ENCODE measurements at regions not wholly inside any gene's neighbourhood (a gene's known extent, or its start where the extent isn't known, plus 50 kb on each side); places are given as distances from the start of the nearest gene placed in this dataset.

DNA sequence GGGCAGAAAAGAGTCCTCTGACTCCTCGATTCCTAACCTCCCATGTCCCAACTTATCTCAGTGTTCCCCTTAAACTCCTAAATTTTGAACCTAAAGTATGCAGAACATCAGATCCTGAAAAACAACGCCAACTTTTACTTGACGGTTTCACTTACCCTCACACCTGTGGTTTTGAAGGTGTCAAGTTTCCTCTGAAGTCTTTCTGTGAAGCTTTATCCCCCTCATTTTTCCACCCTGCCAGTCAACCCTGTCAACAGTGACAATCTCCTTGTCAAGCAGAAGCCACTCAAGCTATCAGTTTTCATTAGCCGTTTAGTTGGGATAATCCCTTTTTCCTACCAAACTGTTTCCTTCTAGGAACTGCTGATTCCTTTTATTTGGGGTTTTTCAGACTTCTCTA lies 245.4 kb upstream of the PREP start:
- TF ChIP-seq, protein P1, sequence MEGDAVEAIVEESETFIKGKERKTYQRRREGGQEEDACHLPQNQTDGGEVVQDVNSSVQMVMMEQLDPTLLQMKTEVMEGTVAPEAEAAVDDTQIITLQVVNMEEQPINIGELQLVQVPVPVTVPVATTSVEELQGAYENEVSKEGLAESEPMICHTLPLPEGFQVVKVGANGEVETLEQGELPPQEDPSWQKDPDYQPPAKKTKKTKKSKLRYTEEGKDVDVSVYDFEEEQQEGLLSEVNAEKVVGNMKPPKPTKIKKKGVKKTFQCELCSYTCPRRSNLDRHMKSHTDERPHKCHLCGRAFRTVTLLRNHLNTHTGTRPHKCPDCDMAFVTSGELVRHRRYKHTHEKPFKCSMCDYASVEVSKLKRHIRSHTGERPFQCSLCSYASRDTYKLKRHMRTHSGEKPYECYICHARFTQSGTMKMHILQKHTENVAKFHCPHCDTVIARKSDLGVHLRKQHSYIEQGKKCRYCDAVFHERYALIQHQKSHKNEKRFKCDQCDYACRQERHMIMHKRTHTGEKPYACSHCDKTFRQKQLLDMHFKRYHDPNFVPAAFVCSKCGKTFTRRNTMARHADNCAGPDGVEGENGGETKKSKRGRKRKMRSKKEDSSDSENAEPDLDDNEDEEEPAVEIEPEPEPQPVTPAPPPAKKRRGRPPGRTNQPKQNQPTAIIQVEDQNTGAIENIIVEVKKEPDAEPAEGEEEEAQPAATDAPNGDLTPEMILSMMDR (IDR thresholded peaks at IDR 0.05; ENCODE audit: low read depth, low read length, missing input control), result no peak
- TF ChIP-seq, protein P2, sequence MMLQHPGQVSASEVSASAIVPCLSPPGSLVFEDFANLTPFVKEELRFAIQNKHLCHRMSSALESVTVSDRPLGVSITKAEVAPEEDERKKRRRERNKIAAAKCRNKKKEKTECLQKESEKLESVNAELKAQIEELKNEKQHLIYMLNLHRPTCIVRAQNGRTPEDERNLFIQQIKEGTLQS (IDR thresholded peaks at IDR 0.05), result no peak
- TF ChIP-seq JUND (IDR thresholded peaks at IDR 0.05) (no peak), RAD21 (IDR thresholded peaks at IDR 0.05) (no peak), FOXA1 (IDR thresholded peaks at IDR 0.05) (no peak), GABPA (IDR thresholded peaks at IDR 0.05 in 1 of 2, conservative IDR thresholded peaks at IDR 0.05 in 1 of 2) (no peak), TAF1 (conservative IDR thresholded peaks at IDR 0.05) (no peak)
- TF ChIP-seq, protein P3, sequence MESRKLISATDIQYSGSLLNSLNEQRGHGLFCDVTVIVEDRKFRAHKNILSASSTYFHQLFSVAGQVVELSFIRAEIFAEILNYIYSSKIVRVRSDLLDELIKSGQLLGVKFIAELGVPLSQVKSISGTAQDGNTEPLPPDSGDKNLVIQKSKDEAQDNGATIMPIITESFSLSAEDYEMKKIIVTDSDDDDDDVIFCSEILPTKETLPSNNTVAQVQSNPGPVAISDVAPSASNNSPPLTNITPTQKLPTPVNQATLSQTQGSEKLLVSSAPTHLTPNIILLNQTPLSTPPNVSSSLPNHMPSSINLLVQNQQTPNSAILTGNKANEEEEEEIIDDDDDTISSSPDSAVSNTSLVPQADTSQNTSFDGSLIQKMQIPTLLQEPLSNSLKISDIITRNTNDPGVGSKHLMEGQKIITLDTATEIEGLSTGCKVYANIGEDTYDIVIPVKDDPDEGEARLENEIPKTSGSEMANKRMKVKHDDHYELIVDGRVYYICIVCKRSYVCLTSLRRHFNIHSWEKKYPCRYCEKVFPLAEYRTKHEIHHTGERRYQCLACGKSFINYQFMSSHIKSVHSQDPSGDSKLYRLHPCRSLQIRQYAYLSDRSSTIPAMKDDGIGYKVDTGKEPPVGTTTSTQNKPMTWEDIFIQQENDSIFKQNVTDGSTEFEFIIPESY (IDR thresholded peaks at IDR 0.05), result no peak
- TF ChIP-seq, protein P4, sequence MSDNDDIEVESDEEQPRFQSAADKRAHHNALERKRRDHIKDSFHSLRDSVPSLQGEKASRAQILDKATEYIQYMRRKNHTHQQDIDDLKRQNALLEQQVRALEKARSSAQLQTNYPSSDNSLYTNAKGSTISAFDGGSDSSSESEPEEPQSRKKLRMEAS (IDR thresholded peaks at IDR 0.05), result no peak
- TF ChIP-seq, protein P5, sequence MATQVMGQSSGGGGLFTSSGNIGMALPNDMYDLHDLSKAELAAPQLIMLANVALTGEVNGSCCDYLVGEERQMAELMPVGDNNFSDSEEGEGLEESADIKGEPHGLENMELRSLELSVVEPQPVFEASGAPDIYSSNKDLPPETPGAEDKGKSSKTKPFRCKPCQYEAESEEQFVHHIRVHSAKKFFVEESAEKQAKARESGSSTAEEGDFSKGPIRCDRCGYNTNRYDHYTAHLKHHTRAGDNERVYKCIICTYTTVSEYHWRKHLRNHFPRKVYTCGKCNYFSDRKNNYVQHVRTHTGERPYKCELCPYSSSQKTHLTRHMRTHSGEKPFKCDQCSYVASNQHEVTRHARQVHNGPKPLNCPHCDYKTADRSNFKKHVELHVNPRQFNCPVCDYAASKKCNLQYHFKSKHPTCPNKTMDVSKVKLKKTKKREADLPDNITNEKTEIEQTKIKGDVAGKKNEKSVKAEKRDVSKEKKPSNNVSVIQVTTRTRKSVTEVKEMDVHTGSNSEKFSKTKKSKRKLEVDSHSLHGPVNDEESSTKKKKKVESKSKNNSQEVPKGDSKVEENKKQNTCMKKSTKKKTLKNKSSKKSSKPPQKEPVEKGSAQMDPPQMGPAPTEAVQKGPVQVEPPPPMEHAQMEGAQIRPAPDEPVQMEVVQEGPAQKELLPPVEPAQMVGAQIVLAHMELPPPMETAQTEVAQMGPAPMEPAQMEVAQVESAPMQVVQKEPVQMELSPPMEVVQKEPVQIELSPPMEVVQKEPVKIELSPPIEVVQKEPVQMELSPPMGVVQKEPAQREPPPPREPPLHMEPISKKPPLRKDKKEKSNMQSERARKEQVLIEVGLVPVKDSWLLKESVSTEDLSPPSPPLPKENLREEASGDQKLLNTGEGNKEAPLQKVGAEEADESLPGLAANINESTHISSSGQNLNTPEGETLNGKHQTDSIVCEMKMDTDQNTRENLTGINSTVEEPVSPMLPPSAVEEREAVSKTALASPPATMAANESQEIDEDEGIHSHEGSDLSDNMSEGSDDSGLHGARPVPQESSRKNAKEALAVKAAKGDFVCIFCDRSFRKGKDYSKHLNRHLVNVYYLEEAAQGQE (IDR thresholded peaks at IDR 0.05), result no peak
